ENCODE measurements at regions not wholly inside any gene's neighbourhood (a gene's known extent, or its start where the extent isn't known, plus 50 kb on each side); places are given as distances from the start of the nearest gene placed in this dataset.

DNA sequence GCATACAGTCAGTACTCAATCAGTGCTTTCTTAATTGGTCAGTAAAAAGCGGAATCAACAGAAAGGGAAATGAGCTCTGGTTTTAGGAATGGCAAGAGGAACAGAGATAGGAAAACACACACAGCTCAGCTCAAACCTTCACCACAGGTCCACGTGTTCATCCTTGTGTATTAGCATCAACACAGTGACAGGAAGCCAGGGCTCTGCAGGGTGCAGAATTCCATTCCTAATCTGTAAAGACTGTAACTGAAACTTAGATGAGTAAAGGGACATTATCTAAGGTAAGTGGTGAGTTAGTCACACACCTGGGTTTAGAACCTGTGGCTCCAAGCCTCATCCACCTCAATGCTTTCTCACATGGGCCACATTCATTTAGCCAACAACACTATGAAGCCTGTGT is 1242.2 kb upstream of the TMEM132C start:
- Histone ChIP-seq H3K27me3 (ENCODE audit: insufficient read depth, low read length) (peaks cover 5% of the 10 kb centered on the region), H4K20me1 (ENCODE audit: insufficient read depth, low read length) (no peaks in the 10 kb centered on the region), H3K36me3 (ENCODE audit: insufficient read depth, low read length) (no peaks in the 10 kb centered on the region), H3K4me1 (ENCODE audit: insufficient read depth, low read length) (no peaks in the 10 kb centered on the region), H3K4me2 (ENCODE audit: insufficient read depth, low read length) (no peak overlapping the region), H3K79me2 (ENCODE audit: insufficient read depth, low read length) (no peaks in the 10 kb centered on the region), H2AFZ (ENCODE audit: low read length) (no peak overlapping the region), H3K4me3 (ENCODE audit: insufficient read depth, low read length) (no peak overlapping the region), H3K9me3 (ENCODE audit: low read depth, low read length) (no peaks in the 10 kb centered on the region), H3K27ac (ENCODE audit: low read depth, low read length) (no peak overlapping the region)
- no peak for DNase-seq (ENCODE audit: insufficient read length, low spot score, missing footprints)
- TF ChIP-seq, protein P1, sequence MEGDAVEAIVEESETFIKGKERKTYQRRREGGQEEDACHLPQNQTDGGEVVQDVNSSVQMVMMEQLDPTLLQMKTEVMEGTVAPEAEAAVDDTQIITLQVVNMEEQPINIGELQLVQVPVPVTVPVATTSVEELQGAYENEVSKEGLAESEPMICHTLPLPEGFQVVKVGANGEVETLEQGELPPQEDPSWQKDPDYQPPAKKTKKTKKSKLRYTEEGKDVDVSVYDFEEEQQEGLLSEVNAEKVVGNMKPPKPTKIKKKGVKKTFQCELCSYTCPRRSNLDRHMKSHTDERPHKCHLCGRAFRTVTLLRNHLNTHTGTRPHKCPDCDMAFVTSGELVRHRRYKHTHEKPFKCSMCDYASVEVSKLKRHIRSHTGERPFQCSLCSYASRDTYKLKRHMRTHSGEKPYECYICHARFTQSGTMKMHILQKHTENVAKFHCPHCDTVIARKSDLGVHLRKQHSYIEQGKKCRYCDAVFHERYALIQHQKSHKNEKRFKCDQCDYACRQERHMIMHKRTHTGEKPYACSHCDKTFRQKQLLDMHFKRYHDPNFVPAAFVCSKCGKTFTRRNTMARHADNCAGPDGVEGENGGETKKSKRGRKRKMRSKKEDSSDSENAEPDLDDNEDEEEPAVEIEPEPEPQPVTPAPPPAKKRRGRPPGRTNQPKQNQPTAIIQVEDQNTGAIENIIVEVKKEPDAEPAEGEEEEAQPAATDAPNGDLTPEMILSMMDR (IDR thresholded peaks at IDR 0.05; ENCODE audit: extremely low read depth, low read depth, low read length): no peak

DNA sequence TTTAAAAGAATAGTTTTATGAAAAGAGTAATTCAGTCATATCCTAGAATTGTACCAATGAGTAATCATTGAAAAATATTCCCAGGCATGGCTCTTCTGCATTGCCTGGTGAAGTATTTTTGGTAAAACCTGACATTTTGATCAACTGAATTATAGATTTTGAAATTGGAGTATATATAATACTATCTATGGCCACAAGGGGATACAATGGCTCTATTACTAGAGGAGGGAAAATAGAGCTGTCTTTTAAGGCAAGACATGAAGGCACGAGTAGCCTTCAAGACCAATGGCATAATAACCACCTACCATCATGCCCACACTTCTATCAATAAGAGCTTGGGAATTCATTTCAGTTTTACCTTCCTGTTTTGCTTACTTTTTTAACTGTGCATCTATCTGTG is 1241.4 kb upstream of the TMEM132C start:
- no peak for DNase-seq (ENCODE audit: insufficient read length, low spot score, missing footprints)
- no peak overlapping the region for H3K4me2 ChIP-seq (ENCODE audit: insufficient read depth, low read length)
- H2AFZ ChIP-seq (ENCODE audit: low read length): no peak overlapping the region
- no peaks in the 10 kb centered on the region for H3K79me2 ChIP-seq (ENCODE audit: insufficient read depth, low read length)
- H3K4me1 ChIP-seq (ENCODE audit: insufficient read depth, low read length): no peaks in the 10 kb centered on the region
- H3K36me3 ChIP-seq (ENCODE audit: insufficient read depth, low read length): no peaks in the 10 kb centered on the region
- H3K4me3 ChIP-seq (ENCODE audit: insufficient read depth, low read length): no peak overlapping the region
- H4K20me1 ChIP-seq (ENCODE audit: insufficient read depth, low read length): no peaks in the 10 kb centered on the region
- H3K9me3 ChIP-seq (ENCODE audit: low read depth, low read length): no peaks in the 10 kb centered on the region
- H3K27me3 ChIP-seq (ENCODE audit: insufficient read depth, low read length): peaks cover 5% of the 10 kb centered on the region
- TF ChIP-seq, protein P1 (IDR thresholded peaks at IDR 0.05; ENCODE audit: extremely low read depth, low read depth, low read length): peak; percentile 43
- no peak overlapping the region for H3K27ac ChIP-seq (ENCODE audit: low read depth, low read length)

DNA sequence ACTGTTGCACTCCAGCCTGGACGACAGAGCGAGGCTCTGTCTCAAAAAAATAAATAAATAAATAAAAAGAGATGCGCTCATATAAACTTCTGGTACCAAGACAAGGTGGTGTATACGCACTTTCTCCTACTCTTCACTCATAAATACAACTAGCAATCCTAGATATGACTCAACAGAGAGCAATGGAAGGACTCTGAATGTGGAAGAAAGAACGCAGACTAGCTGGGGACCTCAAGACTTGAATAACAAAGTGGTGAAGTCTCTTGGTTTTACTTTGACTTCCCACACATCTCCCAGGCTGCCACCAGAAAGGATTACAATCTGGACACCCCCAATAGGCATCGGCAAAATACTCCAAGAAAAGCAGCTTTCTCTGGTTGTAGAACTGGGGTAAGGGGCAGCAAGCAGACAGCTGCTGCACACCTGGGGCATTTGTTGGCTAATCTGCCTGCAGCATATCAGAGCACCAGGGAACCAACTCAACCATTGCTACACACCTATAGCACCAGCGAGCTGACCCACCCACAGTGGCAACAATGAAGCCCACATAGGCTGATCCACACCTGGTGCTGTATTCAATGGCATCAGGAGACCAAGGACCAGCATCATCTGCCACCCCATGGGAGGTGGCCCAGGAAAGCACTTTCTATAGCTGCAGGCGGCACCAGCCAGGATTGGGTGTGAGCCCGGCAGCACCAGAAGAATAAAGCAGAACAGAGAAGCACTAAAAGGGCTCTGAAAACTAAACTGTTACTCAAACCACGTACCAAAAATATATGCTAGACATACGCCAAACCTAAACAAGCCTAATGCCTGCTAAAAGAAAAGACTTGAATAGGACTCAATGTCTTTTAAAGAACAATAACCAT is 1231.7 kb upstream of the TMEM132C start:
- Histone ChIP-seq H3K4me3 (ENCODE audit: insufficient read depth, low read length) (no peak overlapping the region), H3K4me1 (ENCODE audit: insufficient read depth, low read length) (peaks cover 3% of the 10 kb centered on the region), H3K4me2 (ENCODE audit: insufficient read depth, low read length) (peak overlapping the region; percentile 3), H3K79me2 (ENCODE audit: insufficient read depth, low read length) (no peaks in the 10 kb centered on the region), H3K36me3 (ENCODE audit: insufficient read depth, low read length) (no peaks in the 10 kb centered on the region), H2AFZ (ENCODE audit: low read length) (no peak overlapping the region), H3K27ac (ENCODE audit: low read depth, low read length) (no peak overlapping the region), H4K20me1 (ENCODE audit: insufficient read depth, low read length) (no peaks in the 10 kb centered on the region), H3K27me3 (ENCODE audit: insufficient read depth, low read length) (no peaks in the 10 kb centered on the region), H3K9me3 (ENCODE audit: low read depth, low read length) (no peaks in the 10 kb centered on the region)
- TF ChIP-seq, protein P1 (IDR thresholded peaks at IDR 0.05; ENCODE audit: extremely low read depth, low read depth, low read length): no peak
- DNase-seq (ENCODE audit: insufficient read length, low spot score, missing footprints): no peak

DNA sequence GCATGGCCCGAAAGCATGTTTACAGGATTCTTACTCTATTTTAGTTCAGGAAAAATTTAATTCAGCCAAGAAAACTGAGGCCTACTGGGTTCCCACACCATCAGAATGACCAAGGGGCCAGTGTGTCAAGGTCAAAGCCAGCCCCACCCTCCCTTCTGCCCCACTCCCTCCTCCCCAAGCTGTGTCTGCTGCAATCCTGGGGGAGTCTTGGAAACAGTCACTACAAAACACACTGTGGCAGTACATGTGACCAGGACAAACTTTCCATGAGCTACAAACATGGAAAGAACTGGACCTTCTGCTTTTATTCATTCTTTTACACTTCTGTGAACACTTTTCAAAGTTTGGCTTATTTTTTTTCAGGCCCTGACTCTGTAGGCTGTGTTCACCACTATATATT is 1228.8 kb upstream of the TMEM132C start:
- DNase-seq (ENCODE audit: insufficient read length, low spot score, missing footprints): no peak
- Histone ChIP-seq H2AFZ (ENCODE audit: low read length) (no peak overlapping the region), H3K36me3 (ENCODE audit: insufficient read depth, low read length) (no peaks in the 10 kb centered on the region), H3K4me2 (ENCODE audit: insufficient read depth, low read length) (no peak overlapping the region), H3K27ac (ENCODE audit: low read depth, low read length) (no peak overlapping the region), H3K79me2 (ENCODE audit: insufficient read depth, low read length) (no peaks in the 10 kb centered on the region), H3K27me3 (ENCODE audit: insufficient read depth, low read length) (no peaks in the 10 kb centered on the region), H3K4me1 (ENCODE audit: insufficient read depth, low read length) (peaks cover 3% of the 10 kb centered on the region), H3K4me3 (ENCODE audit: insufficient read depth, low read length) (no peak overlapping the region), H3K9me3 (ENCODE audit: low read depth, low read length) (no peaks in the 10 kb centered on the region), H4K20me1 (ENCODE audit: insufficient read depth, low read length) (no peaks in the 10 kb centered on the region)
- TF ChIP-seq, protein P1 (IDR thresholded peaks at IDR 0.05; ENCODE audit: extremely low read depth, low read depth, low read length): no peak
